Endothelial cell of umbilical vein (primary cell): ENCODE measurements at regions not wholly inside any gene's neighbourhood (a gene's known extent, or its start where the extent isn't known, plus 50 kb on each side); places are given as distances from the start of the nearest gene placed in this dataset.
A peak's percentile ranks its signal among the peaks of the same experiment; 100 is the strongest.

ENCODE experiments used
- BruUV-seq: library from RNA; stranded (reverse); fragments of 400-500 nt; replicated peaks from 2 replicates; lab custom pipeline; 2021; lab: Mats Ljungman, UMichigan
- CTCF ChIA-PET: fragments of 300-600, 350-600 bp; sonication (Branson Sonifier 250); formaldehyde crosslinking; loops from one replicate; lab custom pipeline; 2021; ENCODE audit warnings: antibody characterized with exemption, inconsistent platforms; lab: Charles Lee
- POLR2A ChIA-PET: fragments of 300-600, 350-600 bp; sonication (Branson Sonifier 250); formaldehyde crosslinking; loops from one replicate; lab custom pipeline; 2021; ENCODE audit warnings: antibody characterized with exemption, inconsistent platforms; lab: Charles Lee
- DNase-seq: peaks from one replicate; pipeline ENCODE4 v3.0.0-alpha.2; 2011; ENCODE audit warnings: low read depth, low spot score
- FAIRE-seq: peaks from 2 replicates; lab custom pipeline; 2011; peaks lifted over from hg19 to GRCh38; lab: Jason Lieb, UNC
- H2AFZ ChIP-seq: 2 replicates; pipeline ENCODE4 v1.6.0; 2012; ENCODE audit warnings: low read depth, low read length, control low read depth, inconsistent platforms
- H3K27ac ChIP-seq: 2 replicates; pipeline ENCODE4 v1.5.1; 2011; ENCODE audit warnings: low read depth, mild to moderate bottlenecking, control low read depth, low read length, moderate library complexity; ENCODE audit not compliant: insufficient read depth
- H3K27me3 ChIP-seq, 2 experiments: 2 replicates each; pipeline versions ENCODE4 v1.6.0 to v1.6.1; 2011; ENCODE audit warnings: low read length in 2 of 2, mixed read lengths in 1 of 2; ENCODE audit not compliant: control insufficient read depth in 2 of 2, insufficient read depth in 2 of 2
- H3K36me3 ChIP-seq, 2 experiments: 2 replicates in 1 of 2; 3 replicates in 1 of 2; pipeline ENCODE4 v1.5.1; 2011; ENCODE audit warnings: low read length in 2 of 2, mild to moderate bottlenecking in 1 of 2, moderate library complexity in 1 of 2; ENCODE audit not compliant: control insufficient read depth in 2 of 2, insufficient read depth in 2 of 2; ENCODE audit errors: extremely low read depth in 1 of 2
- H3K4me1 ChIP-seq: 3 replicates; pipeline ENCODE4 v1.5.1; 2011; ENCODE audit warnings: mild to moderate bottlenecking, low read length; ENCODE audit not compliant: control insufficient read depth, insufficient read depth; ENCODE audit errors: extremely low read depth
- H3K4me2 ChIP-seq: 2 replicates; pipeline ENCODE4 v1.6.1; 2011; ENCODE audit warnings: low read length, control low read depth, mixed read lengths; ENCODE audit not compliant: insufficient read depth
- H3K4me3 ChIP-seq, 3 experiments: fragments of 200-600 bp in 1 of 3; sonication (generic), shearing (Covaris generic) in 1 of 3; replicated peaks in 1 of 3; 2 replicates each; pipeline ENCODE4 v1.5.1; 2011 to 2016; ENCODE audit warnings: control low read depth in 3 of 3, low read length in 3 of 3, mild to moderate bottlenecking in 2 of 3, inconsistent platforms in 1 of 3, low read depth in 1 of 3, moderate library complexity in 1 of 3; ENCODE audit not compliant: insufficient read depth in 1 of 3
- H3K79me2 ChIP-seq: 2 replicates; pipeline ENCODE4 v1.6.0; 2012; ENCODE audit warnings: low read length, inconsistent platforms; ENCODE audit not compliant: control insufficient read depth, insufficient read depth
- H3K9ac ChIP-seq: replicated peaks from 2 replicates; pipeline ENCODE3; 2011; ENCODE audit warnings: low read length, control low read depth; ENCODE audit not compliant: insufficient read depth; ENCODE audit errors: extremely low read depth
- H3K9me1 ChIP-seq: replicated peaks from 3 replicates; pipeline ENCODE4 v1.6.0; 2011; ENCODE audit warnings: mild to moderate bottlenecking, low read length; ENCODE audit not compliant: control insufficient read depth, insufficient read depth; ENCODE audit errors: extremely low read depth
- H3K9me3 ChIP-seq: replicated peaks from 2 replicates; pipeline ENCODE4 v1.5.1; 2012; ENCODE audit warnings: low read length, inconsistent platforms; ENCODE audit not compliant: control insufficient read depth, insufficient read depth
- H4K20me1 ChIP-seq: replicated peaks from 2 replicates; pipeline ENCODE3; 2011; ENCODE audit warnings: mild to moderate bottlenecking, low read length; ENCODE audit not compliant: control insufficient read depth, insufficient read depth; ENCODE audit errors: extremely low read depth
- EZH2 ChIP-seq: IDR thresholded peaks from 2 replicates; pipeline ENCODE4 v1.6.1; 2012; ENCODE audit warnings: borderline replicate concordance, low read depth, mild to moderate bottlenecking, moderate library complexity, low read length, inconsistent platforms; ENCODE audit not compliant: severe bottlenecking
- FOS ChIP-seq: IDR thresholded peaks from 2 replicates; pipeline ENCODE4 v1.6.1; 2011; ENCODE audit warnings: mild to moderate bottlenecking, low read length, moderate library complexity, borderline replicate concordance; ENCODE audit not compliant: insufficient read depth
- GATA2 ChIP-seq: IDR thresholded peaks from 2 replicates; pipeline ENCODE4 v1.7.0; 2011; ENCODE audit warnings: low read depth, mild to moderate bottlenecking, moderate library complexity, mixed read lengths, low read length; ENCODE audit not compliant: insufficient read length, insufficient read depth
- JUN ChIP-seq: IDR thresholded peaks from 2 replicates; pipeline ENCODE4 v1.6.1; 2011; ENCODE audit warnings: borderline replicate concordance, low read depth; ENCODE audit not compliant: insufficient read length, insufficient read depth
- POLR2A ChIP-seq: IDR thresholded peaks from 2 replicates; pipeline ENCODE4 v1.6.1; 2012; ENCODE audit warnings: low read depth, mild to moderate bottlenecking, control low read depth, low read length
- POLR2AphosphoS5 ChIP-seq: IDR thresholded peaks from 2 replicates; pipeline ENCODE4 v1.6.1; 2012; ENCODE audit warnings: low read depth, mild to moderate bottlenecking, control low read depth, low read length, moderate library complexity; ENCODE audit not compliant: insufficient read depth
- dilution Hi-C: fragments of 300-500 bp; cut with MboI; formaldehyde crosslinking; loops from one replicate; pipeline ENCODE4 v1.15.0; 2019; ENCODE audit warnings: low sequenced_read_pairs; ENCODE audit not compliant: extremely low pct_ligation_motif_present
- intact Hi-C: fragments of 100-400 bp; cut with micrococcal nuclease; formaldehyde crosslinking; loops from one replicate; pipeline ENCODE4 v1.10.0; 2022
- TF ChIP-seq, protein P1 (sequence below): IDR thresholded peaks from 2 replicates; pipeline ENCODE4 v1.6.1; 2011; ENCODE audit not compliant: insufficient read depth, insufficient read length
- TF ChIP-seq, protein P2 (sequence below), 2 donors: IDR thresholded peaks; 1 replicate in 1 of 2; 2 replicates in 1 of 2; pipeline ENCODE4 v1.5.1; 2011; ENCODE audit warnings: low read length in 2 of 2, mild to moderate bottlenecking in 2 of 2, moderate library complexity in 2 of 2, control low read depth in 1 of 2, inconsistent platforms in 1 of 2, low read depth in 1 of 2; ENCODE audit not compliant: insufficient read depth in 1 of 2; ENCODE audit errors: extremely low read depth in 1 of 2

DNA sequence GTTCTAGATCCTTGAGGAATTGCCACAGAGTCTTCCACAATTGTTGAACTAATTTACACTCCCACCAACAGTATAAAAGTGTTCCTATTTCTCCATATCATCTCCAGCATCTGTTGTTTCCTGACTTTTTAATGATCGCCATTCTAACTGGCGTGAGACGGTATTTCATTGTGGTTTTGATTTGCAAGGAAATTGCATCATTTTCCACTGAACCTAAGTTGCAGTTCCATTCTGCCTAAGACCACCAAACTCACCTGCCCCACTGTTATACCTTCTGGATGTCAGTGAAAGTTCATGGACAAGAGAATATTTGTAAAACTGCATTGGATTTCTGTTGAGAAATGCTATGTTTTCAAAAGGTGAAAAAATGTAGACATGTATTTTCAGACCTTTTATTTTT lies 132.9 kb upstream of the ESR1 start:
- H4K20me1 ChIP-seq, result no peaks in the 10 kb centered on the region
- BruUV-seq, result no TSS peak
- no peaks in the 10 kb centered on the region for H3K79me2 ChIP-seq
- H3K9me3 ChIP-seq, result no peaks in the 10 kb centered on the region
- intact Hi-C loops, result loop anchor here (2.0 kb wide), 1 partner anchor 90 kb away; no protein-coding TSS in a partner anchor
- no peak for DNase-seq
- H3K9me1 ChIP-seq, result no peaks in the 10 kb centered on the region
- H3K9ac ChIP-seq, result no peak overlapping the region
- H3K27ac ChIP-seq, result no peak overlapping the region
- peaks cover 8% of the 10 kb centered on the region for H3K4me1 ChIP-seq
- H3K27me3 ChIP-seq, result no peaks in the 10 kb centered on the region
- TF ChIP-seq POLR2AphosphoS5, result no peak
- TF ChIP-seq, protein P1, sequence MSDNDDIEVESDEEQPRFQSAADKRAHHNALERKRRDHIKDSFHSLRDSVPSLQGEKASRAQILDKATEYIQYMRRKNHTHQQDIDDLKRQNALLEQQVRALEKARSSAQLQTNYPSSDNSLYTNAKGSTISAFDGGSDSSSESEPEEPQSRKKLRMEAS, result no peak
- TF ChIP-seq JUN, result no peak
- no peak for TF ChIP-seq EZH2
- no peak for TF ChIP-seq POLR2A
- TF ChIP-seq GATA2, result no peak
- ChIA-PET CTCF (interaction anchor here (1.1 to 3.3 kb wide), 14 partner anchors 11 to 664 kb away, joined by 3 to 33 read pairs (median 4); no protein-coding TSS in a partner anchor), POLR2A (no interaction called here)
- H3K36me3 ChIP-seq, result no peaks in the 10 kb centered on the region
- no peak for FAIRE-seq
- H3K4me3 ChIP-seq, result no peak overlapping the region
- dilution Hi-C loops, result no loop called here
- no peak overlapping the region for H2AFZ ChIP-seq
- H3K4me2 ChIP-seq, result no peak overlapping the region

- peak; percentile 46 for DNase-seq
- H3K79me2 ChIP-seq, result no peaks in the 10 kb centered on the region
- H3K4me1 ChIP-seq, result peaks cover 8% of the 10 kb centered on the region
- no peak overlapping the region for H3K9ac ChIP-seq
- TF ChIP-seq, protein P2, sequence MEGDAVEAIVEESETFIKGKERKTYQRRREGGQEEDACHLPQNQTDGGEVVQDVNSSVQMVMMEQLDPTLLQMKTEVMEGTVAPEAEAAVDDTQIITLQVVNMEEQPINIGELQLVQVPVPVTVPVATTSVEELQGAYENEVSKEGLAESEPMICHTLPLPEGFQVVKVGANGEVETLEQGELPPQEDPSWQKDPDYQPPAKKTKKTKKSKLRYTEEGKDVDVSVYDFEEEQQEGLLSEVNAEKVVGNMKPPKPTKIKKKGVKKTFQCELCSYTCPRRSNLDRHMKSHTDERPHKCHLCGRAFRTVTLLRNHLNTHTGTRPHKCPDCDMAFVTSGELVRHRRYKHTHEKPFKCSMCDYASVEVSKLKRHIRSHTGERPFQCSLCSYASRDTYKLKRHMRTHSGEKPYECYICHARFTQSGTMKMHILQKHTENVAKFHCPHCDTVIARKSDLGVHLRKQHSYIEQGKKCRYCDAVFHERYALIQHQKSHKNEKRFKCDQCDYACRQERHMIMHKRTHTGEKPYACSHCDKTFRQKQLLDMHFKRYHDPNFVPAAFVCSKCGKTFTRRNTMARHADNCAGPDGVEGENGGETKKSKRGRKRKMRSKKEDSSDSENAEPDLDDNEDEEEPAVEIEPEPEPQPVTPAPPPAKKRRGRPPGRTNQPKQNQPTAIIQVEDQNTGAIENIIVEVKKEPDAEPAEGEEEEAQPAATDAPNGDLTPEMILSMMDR (IDR thresholded peaks at IDR 0.05; ENCODE audit: extremely low read depth in 1 of 2, insufficient read depth in 1 of 2, low read depth in 1 of 2, low read length in 2 of 2), result peak; percentile 92
- TF ChIP-seq FOS (no peak), POLR2A (no peak)
- no peaks in the 10 kb centered on the region for H3K36me3 ChIP-seq
- CTCF ChIA-PET, result interaction anchor here (0.7 to 3.3 kb wide), 23 partner anchors 10 to 681 kb away, joined by 3 to 33 read pairs (median 4); no protein-coding TSS in a partner anchor
- no peak overlapping the region for H3K27ac ChIP-seq
- intact Hi-C loops, result loop anchor here (1.0 to 2.0 kb wide), 4 partner anchors 89 to 662 kb away; no protein-coding TSS in a partner anchor
- H3K4me2 ChIP-seq, result peak overlapping the region; percentile 50
- peak; percentile 79 for FAIRE-seq
- POLR2A ChIA-PET, result no interaction called here
- H2AFZ ChIP-seq, result peak overlapping the region; percentile 65
- no peaks in the 10 kb centered on the region for H3K9me3 ChIP-seq
- no TSS peak for BruUV-seq
- peak overlapping the region in 1 of 3 experiments; percentile 3 for H3K4me3 ChIP-seq
- dilution Hi-C loops, result no loop called here
- peaks cover 0 to 2% of the 10 kb centered on the region in 2 experiments for H3K27me3 ChIP-seq
- no peaks in the 10 kb centered on the region for H4K20me1 ChIP-seq
- H3K9me1 ChIP-seq, result no peaks in the 10 kb centered on the region
Observed at GRCh38 chr6:151675746-151676459, 131.6 kb upstream of the ESR1 start.
